CD8-positive, alpha-beta memory T cell (primary cell): ENCODE measurements at regions not wholly inside any gene's neighbourhood (a gene's known extent, or its start where the extent isn't known, plus 50 kb on each side); places are given as distances from the start of the nearest gene placed in this dataset.

Experiments used
- CTCF ChIA-PET: fragments of 350-600 bp; sonication (Branson Sonifier 250); formaldehyde crosslinking; loops from one replicate; lab custom pipeline; 2021; ENCODE audit warnings: antibody characterized with exemption; lab: Charles Lee
- POLR2A ChIA-PET: fragments of 350-600 bp; sonication (Branson Sonifier 250); formaldehyde crosslinking; loops from one replicate; lab custom pipeline; 2021; ENCODE audit warnings: antibody characterized with exemption; lab: Charles Lee
- DNase-seq, 5 donors: peaks; one replicate each; pipeline versions ENCODE4 v3.0.0 to v3.0.0-alpha.2; 2020 to 2022; ENCODE audit warnings: mixed read lengths in 1 of 5
- H3K27ac ChIP-seq: one replicate; pipeline ENCODE4 v1.7.0; 2013; ENCODE audit warnings: low read depth, mild to moderate bottlenecking, low read length, moderate library complexity
- H3K27me3 ChIP-seq: 2 replicates; pipeline ENCODE4 v1.7.0; 2013; ENCODE audit warnings: low read length, mild to moderate bottlenecking; ENCODE audit not compliant: insufficient read depth, poor library complexity, severe bottlenecking
- H3K36me3 ChIP-seq: 2 replicates; pipeline ENCODE4 v1.7.0; 2013; ENCODE audit warnings: mild to moderate bottlenecking, low read length, moderate library complexity; ENCODE audit not compliant: insufficient read depth
- H3K4me1 ChIP-seq: 2 replicates; pipeline ENCODE4 v1.7.0; 2013; ENCODE audit warnings: mild to moderate bottlenecking, low read length, moderate library complexity; ENCODE audit not compliant: insufficient read depth
- H3K4me3 ChIP-seq: 2 replicates; pipeline ENCODE4 v1.7.0; 2013; ENCODE audit warnings: mild to moderate bottlenecking, low read length
- H3K9me3 ChIP-seq: 2 replicates; pipeline ENCODE4 v1.7.0; 2013; ENCODE audit warnings: mild to moderate bottlenecking, low read length
- H3K27ac Mint-ChIP-seq, 8 donors: one replicate each; pipeline ENCODE4 v1.8.0; 2020 to 2021; ENCODE audit warnings: mixed read lengths in 8 of 8, mild to moderate bottlenecking in 6 of 8, inconsistent platforms in 3 of 8, moderate library complexity in 3 of 8
- H3K27me3 Mint-ChIP-seq, 2 donors: one replicate each; pipeline ENCODE4 v1.8.0; 2020 to 2021; ENCODE audit warnings: mixed read lengths in 2 of 2, mild to moderate bottlenecking in 1 of 2, moderate library complexity in 1 of 2
- H3K36me3 Mint-ChIP-seq, 3 donors: one replicate each; pipeline ENCODE4 v1.8.0; 2020 to 2021; ENCODE audit warnings: mixed read lengths in 3 of 3, inconsistent platforms in 1 of 3, mild to moderate bottlenecking in 1 of 3
- H3K4me1 Mint-ChIP-seq, 3 donors: one replicate each; pipeline ENCODE4 v1.8.0; 2020 to 2021; ENCODE audit warnings: mixed read lengths in 3 of 3, inconsistent platforms in 1 of 3, mild to moderate bottlenecking in 1 of 3
- H3K4me3 Mint-ChIP-seq, 7 donors: one replicate each; pipeline ENCODE4 v1.8.0; 2020 to 2021; ENCODE audit warnings: mixed read lengths in 7 of 7, mild to moderate bottlenecking in 6 of 7, moderate library complexity in 4 of 7, inconsistent platforms in 2 of 7
- H3K9me3 Mint-ChIP-seq, 5 donors: one replicate each; pipeline ENCODE4 v1.8.0; 2020 to 2022; ENCODE audit warnings: mixed read lengths in 5 of 5, mild to moderate bottlenecking in 3 of 5, moderate library complexity in 2 of 5, inconsistent platforms in 1 of 5

GRCh38 chr11:103730131-103730940 is 306.1 kb upstream of the DDI1 start:
- no peaks in the 10 kb centered on the region for H3K4me1 ChIP-seq

GRCh38 chr11:103731670-103732069 is 304.8 kb upstream of the DDI1 start:
- POLR2A ChIA-PET: no interaction called here
- Mint-ChIP-seq H3K4me3 (no peak overlapping the region), H3K27ac (no peak overlapping the region), H3K27me3 (no peaks in the 10 kb centered on the region), H3K4me1 (peaks cover 0 to 17% (median 3%) of the 10 kb centered on the region in 3 donors), H3K36me3 (peaks cover 0 to 8% (median 0%) of the 10 kb centered on the region in 3 donors), H3K9me3 (peaks cover 0 to 5% (median 4%) of the 10 kb centered on the region in 5 donors)
- no peaks in the 10 kb centered on the region for H3K4me1 ChIP-seq
- H3K9me3 ChIP-seq: no peaks in the 10 kb centered on the region
- H3K4me3 ChIP-seq: no peak overlapping the region
- no peak overlapping the region for H3K27ac ChIP-seq
- CTCF ChIA-PET: no interaction called here
- no peak for DNase-seq
- H3K36me3 ChIP-seq: no peaks in the 10 kb centered on the region
- H3K27me3 ChIP-seq: no peaks in the 10 kb centered on the region

More at GRCh38 chr11:103730131-103730940, 306.1 kb upstream of the DDI1 start:
- Mint-ChIP-seq H3K9me3 (peaks cover 0 to 5% (median 5%) of the 10 kb centered on the region in 5 donors), H3K27me3 (no peaks in the 10 kb centered on the region), H3K27ac (no peak overlapping the region), H3K4me1 (peaks cover 0 to 11% (median 0%) of the 10 kb centered on the region in 3 donors), H3K4me3 (no peak overlapping the region), H3K36me3 (peaks cover 0 to 8% (median 0%) of the 10 kb centered on the region in 3 donors)
- Histone ChIP-seq H3K4me3 (no peak overlapping the region), H3K9me3 (no peaks in the 10 kb centered on the region), H3K27ac (no peak overlapping the region), H3K27me3 (no peaks in the 10 kb centered on the region), H3K36me3 (no peaks in the 10 kb centered on the region)
- no peak for DNase-seq
- ChIA-PET CTCF (no interaction called here), POLR2A (no interaction called here)

GRCh38 chr11:103733889-103734288 is 302.6 kb upstream of the DDI1 start:
- no peaks in the 10 kb centered on the region for H3K4me1 ChIP-seq
- no peak overlapping the region for H3K4me3 ChIP-seq
- H3K36me3 Mint-ChIP-seq: no peaks in the 10 kb centered on the region
- H3K27me3 ChIP-seq: no peaks in the 10 kb centered on the region
- no peaks in the 10 kb centered on the region for H3K9me3 ChIP-seq
- H3K27ac ChIP-seq: no peak overlapping the region
- DNase-seq: no peak
- peaks cover 4 to 31% (median 5%) of the 10 kb centered on the region in 3 donors for H3K4me1 Mint-ChIP-seq
- peaks cover 0 to 3% (median 0%) of the 10 kb centered on the region in 5 donors for H3K9me3 Mint-ChIP-seq
- no peaks in the 10 kb centered on the region for H3K36me3 ChIP-seq
- ChIA-PET POLR2A (no interaction called here), CTCF (no interaction called here)
- H3K27ac Mint-ChIP-seq: peak overlapping the region in 1 of 8 donors; percentile 4
- no peak overlapping the region for H3K4me3 Mint-ChIP-seq
- no peaks in the 10 kb centered on the region for H3K27me3 Mint-ChIP-seq

GRCh38 chr11:103735497-103736032 is 300.9 kb upstream of the DDI1 start:
- Mint-ChIP-seq H3K36me3 (no peaks in the 10 kb centered on the region), H3K27me3 (no peaks in the 10 kb centered on the region), H3K9me3 (peaks cover 0 to 6% (median 1%) of the 10 kb centered on the region in 5 donors), H3K4me1 (peaks cover 8 to 42% (median 12%) of the 10 kb centered on the region in 3 donors), H3K27ac (peak overlapping the region in 3 of 8 donors; percentile 5 to 59 (median 43)), H3K4me3 (no peak overlapping the region)
- POLR2A ChIA-PET: no interaction called here
- Histone ChIP-seq H3K4me3 (no peak overlapping the region), H3K27ac (no peak overlapping the region), H3K4me1 (no peaks in the 10 kb centered on the region), H3K27me3 (no peaks in the 10 kb centered on the region), H3K36me3 (no peaks in the 10 kb centered on the region), H3K9me3 (no peaks in the 10 kb centered on the region)
- CTCF ChIA-PET: no interaction called here
- no peak for DNase-seq

GRCh38 chr11:103736315-103737036 is 300.0 kb upstream of the DDI1 start:
- no peaks in the 10 kb centered on the region for H3K9me3 ChIP-seq
- Mint-ChIP-seq H3K36me3 (no peaks in the 10 kb centered on the region), H3K9me3 (peaks cover 0 to 6% (median 1%) of the 10 kb centered on the region in 5 donors), H3K4me1 (peaks cover 8 to 42% (median 12%) of the 10 kb centered on the region in 3 donors), H3K27ac (peak overlapping the region in 1 of 8 donors; percentile 50), H3K27me3 (no peaks in the 10 kb centered on the region), H3K4me3 (peak overlapping the region in 1 of 7 donors; percentile 23)
- no peaks in the 10 kb centered on the region for H3K4me1 ChIP-seq
- H3K36me3 ChIP-seq: no peaks in the 10 kb centered on the region
- H3K4me3 ChIP-seq: no peak overlapping the region
- H3K27ac ChIP-seq: no peak overlapping the region
- ChIA-PET POLR2A (no interaction called here), CTCF (no interaction called here)
- DNase-seq: no peak
- H3K27me3 ChIP-seq: no peaks in the 10 kb centered on the region

- Mint-ChIP-seq H3K27ac (peak overlapping the region in 1 of 8 donors; percentile 2), H3K36me3 (no peaks in the 10 kb centered on the region), H3K9me3 (peaks cover 0 to 8% (median 2%) of the 10 kb centered on the region in 5 donors), H3K4me3 (no peak overlapping the region), H3K4me1 (peaks cover 8 to 42% (median 12%) of the 10 kb centered on the region in 3 donors), H3K27me3 (no peaks in the 10 kb centered on the region)
- Histone ChIP-seq H3K4me1 (no peaks in the 10 kb centered on the region), H3K27ac (no peak overlapping the region), H3K27me3 (no peaks in the 10 kb centered on the region), H3K36me3 (no peaks in the 10 kb centered on the region), H3K9me3 (no peaks in the 10 kb centered on the region), H3K4me3 (no peak overlapping the region)
- DNase-seq: no peak
- ChIA-PET CTCF (no interaction called here), POLR2A (no interaction called here)
These were observed 299.3 kb upstream of the DDI1 start for GRCh38 chr11:103737037-103737622.

- Mint-ChIP-seq H3K4me1 (peaks cover 8 to 42% (median 12%) of the 10 kb centered on the region in 3 donors), H3K36me3 (no peaks in the 10 kb centered on the region), H3K27me3 (no peaks in the 10 kb centered on the region), H3K4me3 (no peak overlapping the region), H3K9me3 (peaks cover 0 to 9% (median 3%) of the 10 kb centered on the region in 5 donors), H3K27ac (peak overlapping the region in 3 of 8 donors; percentile 6 to 70 (median 25))
- no peaks in the 10 kb centered on the region for H3K9me3 ChIP-seq
- H3K27me3 ChIP-seq: no peaks in the 10 kb centered on the region
- no peak for DNase-seq
- no peaks in the 10 kb centered on the region for H3K4me1 ChIP-seq
- no peak overlapping the region for H3K27ac ChIP-seq
- CTCF ChIA-PET: no interaction called here
- H3K36me3 ChIP-seq: no peaks in the 10 kb centered on the region
- H3K4me3 ChIP-seq: no peak overlapping the region
- POLR2A ChIA-PET: no interaction called here
These were observed 298.7 kb upstream of the DDI1 start for GRCh38 chr11:103737747-103738146.
